ENCODE measurements at regions not wholly inside any gene's neighbourhood (a gene's known extent, or its start where the extent isn't known, plus 50 kb on each side); places are given as distances from the start of the nearest gene placed in this dataset.

DNA sequence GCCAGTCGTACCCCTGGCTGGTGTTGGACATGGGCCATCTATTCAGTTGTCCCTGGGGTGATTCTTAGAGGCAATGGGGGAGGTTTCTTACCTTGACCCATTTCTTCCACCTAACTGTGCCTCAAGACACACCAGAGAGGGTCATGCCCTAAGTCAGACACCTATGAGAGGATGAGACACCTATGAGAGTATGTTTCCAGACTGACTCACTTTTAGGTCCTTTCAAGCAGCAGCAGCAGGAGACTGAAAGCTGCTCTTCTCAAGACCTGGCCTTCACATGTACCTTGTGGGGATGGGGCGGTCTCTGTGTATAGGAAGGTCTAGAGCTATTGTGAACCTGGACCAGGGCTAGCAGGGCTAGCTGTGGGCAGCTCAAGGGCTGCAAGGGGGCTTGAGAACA is 130.1 kb downstream of the TENT4A start:
- Mint-ChIP-seq H3K27me3 (peaks cover 18 to 23% of the 10 kb centered on the region in 2 donors), H3K27ac (no peak overlapping the region)
- ATAC-seq (replicated peaks), result no peak

GRCh38 chr5:6843821-6844220 is 130.6 kb downstream of the TENT4A start:
- Mint-ChIP-seq H3K9me3 (no peaks in the 10 kb centered on the region), H3K36me3 (ENCODE audit: insufficient read depth) (no peaks in the 10 kb centered on the region), H3K27ac (no peak overlapping the region), H3K27me3 (peaks cover 14 to 23% of the 10 kb centered on the region in 2 donors), H3K4me3 (no peak overlapping the region), H3K4me1 (ENCODE audit: low read depth in 2 of 2) (peaks cover 0 to 1% of the 10 kb centered on the region in 2 donors)
- ATAC-seq (replicated peaks), result no peak
- no peak for DNase-seq

More for the DNA sequence above, 130.1 kb downstream of the TENT4A start:
- Mint-ChIP-seq H3K4me3 (no peak overlapping the region), H3K4me1 (ENCODE audit: low read depth in 2 of 2) (peaks cover 0 to 1% of the 10 kb centered on the region in 2 donors), H3K36me3 (ENCODE audit: insufficient read depth) (no peaks in the 10 kb centered on the region), H3K9me3 (no peaks in the 10 kb centered on the region)
- no peak for DNase-seq

DNA sequence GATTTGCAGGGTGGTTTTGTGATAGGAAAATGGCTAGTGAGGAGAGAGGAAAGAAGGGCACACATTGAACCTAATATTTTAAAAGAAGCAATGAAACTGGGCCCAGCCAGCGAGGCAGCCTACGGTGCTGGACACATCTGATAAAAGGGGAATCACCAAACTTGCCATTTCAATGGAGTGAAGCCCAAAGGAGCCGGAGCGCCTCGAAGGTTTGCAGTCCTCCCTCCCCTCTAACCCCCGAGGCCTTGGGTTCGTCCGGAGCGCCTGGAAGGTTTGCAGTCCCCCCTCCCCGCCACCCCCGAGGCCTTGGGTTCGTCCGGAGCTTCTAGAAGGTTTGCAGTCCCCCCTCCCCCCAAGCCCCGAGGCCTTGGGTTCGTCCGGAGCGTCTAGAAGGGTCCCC is 132.6 kb downstream of the TENT4A start:
- Mint-ChIP-seq H3K4me3 (no peak overlapping the region), H3K4me1 (ENCODE audit: low read depth in 2 of 2) (peaks cover 0 to 1% of the 10 kb centered on the region in 2 donors)
- ATAC-seq (replicated peaks), result no peak

GRCh38 chr5:6847870-6848269 is 134.6 kb downstream of the TENT4A start:
- H3K27me3 Mint-ChIP-seq, result peaks cover 13 to 21% of the 10 kb centered on the region in 2 donors
- H3K9me3 Mint-ChIP-seq, result no peaks in the 10 kb centered on the region
- H3K4me1 Mint-ChIP-seq (ENCODE audit: low read depth in 2 of 2), result peaks cover 0 to 1% of the 10 kb centered on the region in 2 donors
- DNase-seq (no peak), ATAC-seq (replicated peaks) (no peak)
- peak overlapping the region; percentile 32 to 34 for H3K4me3 Mint-ChIP-seq
- H3K27ac Mint-ChIP-seq, result no peak overlapping the region
- no peaks in the 10 kb centered on the region for H3K36me3 Mint-ChIP-seq (ENCODE audit: insufficient read depth)

More for the DNA sequence above, 132.6 kb downstream of the TENT4A start:
- no peaks in the 10 kb centered on the region for H3K36me3 Mint-ChIP-seq (ENCODE audit: insufficient read depth)
- no peak for DNase-seq
- H3K27ac Mint-ChIP-seq, result no peak overlapping the region
- peaks cover 13 to 21% of the 10 kb centered on the region in 2 donors for H3K27me3 Mint-ChIP-seq
- H3K9me3 Mint-ChIP-seq, result no peaks in the 10 kb centered on the region

DNA sequence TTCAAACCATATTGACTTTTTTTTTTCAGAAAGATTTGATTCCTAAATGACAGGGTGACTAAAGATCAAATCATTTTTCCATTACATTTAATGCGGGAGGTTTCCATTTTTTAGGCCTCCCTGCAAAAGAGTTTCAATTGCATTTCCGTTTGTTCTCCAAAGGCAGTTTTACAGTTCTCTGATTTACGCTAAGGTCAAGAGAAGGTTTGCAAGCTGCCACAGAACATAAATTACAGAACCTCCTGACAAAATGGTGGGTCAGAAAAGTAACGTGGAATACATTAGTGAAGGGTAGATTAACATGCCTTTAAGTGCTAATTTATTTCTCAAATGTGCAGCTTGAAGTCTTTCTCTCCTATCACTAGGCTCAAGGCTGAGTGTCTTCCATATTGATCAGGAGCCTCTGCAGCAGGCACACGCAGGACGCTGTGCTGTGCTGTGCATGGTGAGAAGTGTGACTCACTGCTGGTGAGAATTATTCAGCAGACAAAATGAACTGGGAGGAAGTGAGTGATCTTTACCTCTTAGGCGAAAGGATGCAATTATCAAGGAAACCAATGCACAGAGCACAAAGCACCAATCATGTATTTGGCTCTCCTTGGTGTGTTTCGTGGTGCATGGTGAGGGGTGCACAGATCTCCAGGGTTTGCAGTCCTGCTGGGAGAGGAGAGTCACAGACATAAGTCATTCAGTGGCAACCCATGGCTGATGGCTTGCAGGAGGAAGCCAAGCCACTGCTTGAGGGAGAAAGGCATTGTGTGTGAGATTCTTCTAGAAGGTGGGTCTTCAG is 136.3 kb downstream of the TENT4A start:
- DNase-seq (no peak), ATAC-seq (replicated peaks) (peak; percentile 48)
- Mint-ChIP-seq H3K4me1 (ENCODE audit: low read depth in 2 of 2) (peaks cover 0 to 1% of the 10 kb centered on the region in 2 donors), H3K27ac (no peak overlapping the region), H3K9me3 (no peaks in the 10 kb centered on the region), H3K27me3 (peaks cover 6 to 20% of the 10 kb centered on the region in 2 donors), H3K4me3 (no peak overlapping the region), H3K36me3 (ENCODE audit: insufficient read depth) (no peaks in the 10 kb centered on the region)

DNA sequence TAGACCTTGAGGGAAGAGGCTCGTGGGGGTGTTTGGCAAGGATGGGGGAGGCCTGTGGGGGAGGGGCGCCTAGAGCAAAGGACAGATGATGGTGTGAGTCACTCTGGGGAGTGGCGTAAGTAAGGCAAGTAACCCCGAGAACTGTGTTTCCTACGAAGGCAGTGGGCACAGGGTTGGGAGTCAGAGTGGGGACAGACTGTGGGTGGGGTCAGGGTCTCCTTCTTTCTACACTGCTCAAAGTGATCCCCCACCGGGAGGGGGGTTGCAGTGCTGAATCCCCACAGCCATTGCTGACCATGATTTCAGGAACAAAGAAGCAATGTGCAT is 136.8 kb downstream of the TENT4A start:
- peaks cover 6 to 20% of the 10 kb centered on the region in 2 donors for H3K27me3 Mint-ChIP-seq
- no peak for ATAC-seq (replicated peaks)
- DNase-seq, result no peak
- no peak overlapping the region for H3K4me3 Mint-ChIP-seq
- H3K27ac Mint-ChIP-seq, result no peak overlapping the region
- H3K36me3 Mint-ChIP-seq (ENCODE audit: insufficient read depth), result no peaks in the 10 kb centered on the region
- H3K4me1 Mint-ChIP-seq (ENCODE audit: low read depth in 2 of 2), result peaks cover 0 to 1% of the 10 kb centered on the region in 2 donors
- no peaks in the 10 kb centered on the region for H3K9me3 Mint-ChIP-seq

DNA sequence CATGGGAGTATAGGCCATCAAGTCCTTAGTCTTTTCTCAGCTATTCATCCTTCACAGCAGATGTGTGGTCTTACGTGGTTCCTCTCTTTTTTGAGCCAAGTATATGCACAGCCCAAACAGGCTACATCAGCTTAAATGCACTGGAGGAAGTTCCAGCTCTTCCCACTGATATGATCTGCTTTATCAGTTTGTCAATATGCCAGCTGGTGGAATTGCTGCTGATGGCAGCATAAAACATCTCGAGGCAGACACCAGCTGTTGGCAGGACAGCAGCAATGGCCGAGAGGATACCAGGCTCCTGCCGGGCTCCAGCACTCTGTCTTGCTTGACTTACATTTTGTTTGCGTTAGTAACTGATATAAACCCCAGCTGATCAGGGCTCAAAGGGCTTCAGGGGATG is 143.4 kb downstream of the TENT4A start:
- Mint-ChIP-seq H3K9me3 (peaks cover 0 to under 1% of the 10 kb centered on the region in 2 donors), H3K36me3 (ENCODE audit: insufficient read depth) (no peaks in the 10 kb centered on the region), H3K27ac (no peak overlapping the region), H3K4me1 (ENCODE audit: low read depth in 2 of 2) (no peaks in the 10 kb centered on the region), H3K27me3 (peaks cover 7 to 30% of the 10 kb centered on the region in 2 donors), H3K4me3 (no peak overlapping the region)
- ATAC-seq (replicated peaks), result no peak
- no peak for DNase-seq

DNA sequence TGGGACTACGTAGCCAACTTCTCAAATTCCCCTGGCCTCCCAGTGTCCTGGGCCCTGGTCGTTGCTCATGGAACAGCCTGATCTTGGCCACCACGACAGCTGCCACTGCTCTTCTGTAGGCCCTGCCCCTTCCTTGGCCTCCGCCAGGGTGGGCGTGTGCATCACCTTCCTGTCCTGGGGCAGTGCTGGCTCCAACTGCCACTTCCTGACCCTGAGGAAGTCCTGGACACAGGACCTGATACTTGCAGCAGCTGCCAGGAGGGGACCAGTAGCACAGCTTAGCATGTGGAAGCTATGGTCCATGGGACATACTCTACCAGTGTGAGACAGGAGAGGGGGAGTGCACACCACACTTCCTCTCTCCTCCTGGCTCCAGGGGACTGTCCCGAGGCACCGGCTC is 145.2 kb downstream of the TENT4A start:
- Mint-ChIP-seq H3K27me3 (peaks cover 7 to 30% of the 10 kb centered on the region in 2 donors), H3K36me3 (ENCODE audit: insufficient read depth) (no peaks in the 10 kb centered on the region)

GRCh38 chr5:6859023-6859422 is 145.8 kb downstream of the TENT4A start:
- no peaks in the 10 kb centered on the region for H3K36me3 Mint-ChIP-seq (ENCODE audit: insufficient read depth)
- no peaks in the 10 kb centered on the region for H3K4me1 Mint-ChIP-seq (ENCODE audit: low read depth in 2 of 2)
- H3K27me3 Mint-ChIP-seq, result peaks cover 7 to 25% of the 10 kb centered on the region in 2 donors
- peaks cover 0 to 3% of the 10 kb centered on the region in 2 donors for H3K9me3 Mint-ChIP-seq
- ATAC-seq (replicated peaks) (no peak), DNase-seq (no peak)
- no peak overlapping the region for H3K4me3 Mint-ChIP-seq
- no peak overlapping the region for H3K27ac Mint-ChIP-seq

More for the DNA sequence above, 145.2 kb downstream of the TENT4A start:
- Mint-ChIP-seq H3K4me3 (no peak overlapping the region), H3K27ac (no peak overlapping the region), H3K9me3 (peaks cover 0 to 3% of the 10 kb centered on the region in 2 donors), H3K4me1 (ENCODE audit: low read depth in 2 of 2) (no peaks in the 10 kb centered on the region)
- ATAC-seq (replicated peaks), result no peak
- no peak for DNase-seq

DNA sequence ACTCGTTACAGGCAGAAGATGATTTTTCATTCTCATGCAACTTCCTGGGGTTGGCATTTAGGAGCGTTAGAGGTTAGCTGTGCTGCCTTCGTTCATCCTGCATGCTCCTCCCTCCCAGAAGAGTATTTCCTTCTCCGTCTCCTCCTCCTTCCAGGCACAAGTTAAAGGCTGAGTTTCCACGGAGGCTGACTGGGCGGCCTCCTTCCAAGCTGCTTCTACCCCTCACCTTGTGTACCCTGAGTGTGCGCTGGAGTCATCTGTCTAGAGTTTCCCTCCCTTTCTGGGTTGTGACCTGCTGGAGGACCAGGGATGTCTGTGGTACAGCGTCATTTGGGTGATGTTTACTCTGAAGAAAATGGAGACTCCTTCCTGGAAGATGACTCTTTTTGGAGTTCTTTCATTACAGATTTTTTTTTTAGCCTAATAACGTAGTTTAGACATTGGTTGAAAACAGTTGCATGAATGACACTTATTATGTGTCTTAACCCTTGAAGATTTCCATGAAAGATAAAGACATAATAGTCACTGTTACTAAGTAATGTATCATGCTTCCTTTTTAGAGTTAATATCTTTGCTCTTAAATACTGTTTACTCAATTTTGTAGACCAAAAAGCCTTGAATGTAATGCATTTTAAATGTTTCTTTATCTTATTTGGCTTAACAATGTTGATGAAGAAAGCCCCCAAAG is 146.9 kb downstream of the TENT4A start:
- no peak overlapping the region for H3K27ac Mint-ChIP-seq
- no peaks in the 10 kb centered on the region for H3K4me1 Mint-ChIP-seq (ENCODE audit: low read depth in 2 of 2)
- ATAC-seq (replicated peaks) (no peak), DNase-seq (no peak)
- peaks cover 0 to 3% of the 10 kb centered on the region in 2 donors for H3K9me3 Mint-ChIP-seq
- peaks cover 7 to 21% of the 10 kb centered on the region in 2 donors for H3K27me3 Mint-ChIP-seq
- no peak overlapping the region for H3K4me3 Mint-ChIP-seq
- no peaks in the 10 kb centered on the region for H3K36me3 Mint-ChIP-seq (ENCODE audit: insufficient read depth)

- no peak overlapping the region for H3K4me3 Mint-ChIP-seq
- H3K27me3 Mint-ChIP-seq, result peaks cover 7 to 21% of the 10 kb centered on the region in 2 donors
- no peaks in the 10 kb centered on the region for H3K36me3 Mint-ChIP-seq (ENCODE audit: insufficient read depth)
- ATAC-seq (replicated peaks) (no peak), DNase-seq (no peak)
- H3K9me3 Mint-ChIP-seq, result peaks cover 0 to 3% of the 10 kb centered on the region in 2 donors
- no peak overlapping the region for H3K27ac Mint-ChIP-seq
- no peaks in the 10 kb centered on the region for H3K4me1 Mint-ChIP-seq (ENCODE audit: low read depth in 2 of 2)
Observed at GRCh38 chr5:6861036-6861435, 147.8 kb downstream of the TENT4A start.

GRCh38 chr5:6861667-6862066 is 148.4 kb downstream of the TENT4A start:
- no peaks in the 10 kb centered on the region for H3K4me1 Mint-ChIP-seq (ENCODE audit: low read depth in 2 of 2)
- peaks cover 0 to 3% of the 10 kb centered on the region in 2 donors for H3K9me3 Mint-ChIP-seq
- H3K4me3 Mint-ChIP-seq, result no peak overlapping the region
- DNase-seq, result no peak
- no peak for ATAC-seq (replicated peaks)
- no peaks in the 10 kb centered on the region for H3K36me3 Mint-ChIP-seq (ENCODE audit: insufficient read depth)
- H3K27ac Mint-ChIP-seq, result no peak overlapping the region
- H3K27me3 Mint-ChIP-seq, result peaks cover 7 to 17% of the 10 kb centered on the region in 2 donors

DNA sequence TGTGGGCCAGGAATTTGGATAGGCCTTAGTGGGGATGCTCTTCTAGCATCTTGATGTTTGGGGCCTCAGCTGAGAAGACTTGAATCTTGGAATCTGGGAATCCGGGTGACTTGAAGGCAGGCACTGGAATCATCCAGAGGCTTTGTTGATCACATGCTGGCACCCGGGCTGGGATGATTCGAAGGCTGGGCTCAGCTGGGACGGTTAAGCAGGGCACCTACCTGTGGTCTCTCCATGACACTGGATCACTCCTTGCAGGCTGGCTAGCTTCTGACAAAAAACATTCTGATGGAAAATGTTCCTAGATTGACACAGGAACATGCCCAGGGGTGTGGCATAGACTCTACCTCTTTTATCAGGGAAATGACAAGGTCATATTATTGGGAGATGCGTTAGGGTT is 149.1 kb downstream of the TENT4A start:
- H3K4me1 Mint-ChIP-seq (ENCODE audit: low read depth in 2 of 2), result no peaks in the 10 kb centered on the region
- H3K27me3 Mint-ChIP-seq, result peaks cover 7 to 16% of the 10 kb centered on the region in 2 donors
- H3K4me3 Mint-ChIP-seq, result no peak overlapping the region
- H3K27ac Mint-ChIP-seq, result no peak overlapping the region
- H3K36me3 Mint-ChIP-seq (ENCODE audit: insufficient read depth), result no peaks in the 10 kb centered on the region
- ATAC-seq (replicated peaks), result no peak
- H3K9me3 Mint-ChIP-seq, result peaks cover 0 to 3% of the 10 kb centered on the region in 2 donors
- DNase-seq, result no peak

- Mint-ChIP-seq H3K27me3 (no peaks in the 10 kb centered on the region), H3K27ac (no peak overlapping the region), H3K36me3 (ENCODE audit: insufficient read depth) (no peaks in the 10 kb centered on the region), H3K4me3 (no peak overlapping the region), H3K4me1 (ENCODE audit: low read depth in 2 of 2) (no peaks in the 10 kb centered on the region), H3K9me3 (no peaks in the 10 kb centered on the region)
- ATAC-seq (replicated peaks) (no peak), DNase-seq (no peak)
Observed at GRCh38 chr5:6867712-6868111, 154.5 kb downstream of the TENT4A start.
